Colonic mucosa (tissue), 4 donors: ENCODE measurements at regions not wholly inside any gene's neighbourhood (a gene's known extent, or its start where the extent isn't known, plus 50 kb on each side); places are given as distances from the start of the nearest gene placed in this dataset.

Experiments used
- DNase-seq: peaks from one replicate; pipeline ENCODE4 v3.0.0-alpha.2; 2020
- H3K27ac ChIP-seq: fragments of 200-600 bp; one replicate; pipeline ENCODE4 v1.8.0; 2021
- H3K27me3 ChIP-seq: fragments of 200-600 bp; one replicate; pipeline ENCODE4 v1.8.0; 2021
- H3K36me3 ChIP-seq: fragments of 200-600 bp; one replicate; pipeline ENCODE4 v1.8.0; 2021
- H3K4me1 ChIP-seq: fragments of 200-600 bp; one replicate; pipeline ENCODE4 v1.8.0; 2021; ENCODE audit warnings: mild to moderate bottlenecking
- H3K4me3 ChIP-seq: fragments of 200-600 bp; one replicate; pipeline ENCODE4 v1.8.0; 2021
- H3K9ac ChIP-seq, 2 donors: one replicate each; pipeline ENCODE4 v1.7.0; 2013; ENCODE audit warnings: control low read depth in 2 of 2, low read depth in 2 of 2, low read length in 2 of 2
- H3K9me3 ChIP-seq: fragments of 200-600 bp; one replicate; pipeline ENCODE4 v1.8.0; 2021
- CTCF ChIP-seq: fragments of 200-600 bp; IDR thresholded peaks from one replicate; pipeline ENCODE4 v1.8.0; 2022; ENCODE audit warnings: antibody characterized with exemption, mild to moderate bottlenecking
- intact Hi-C: fragments of 100-400 bp; cut with DNase I; formaldehyde crosslinking; loops from one replicate; pipeline ENCODE4 v1.14.1; 2022
- donor health status: healthy.
- donor health status: DM: no; HTN: no; CAD: no.
- donor health status: DM: no; HTN: no; CAD: no.

GRCh38 chr3:34863485-34863884, 775.8 kb upstream of the ARPP21 start:
- Histone ChIP-seq H3K27ac (no peak overlapping the region), H3K4me1 (no peaks in the 10 kb centered on the region), H3K9me3 (no peaks in the 10 kb centered on the region), H3K4me3 (no peak overlapping the region), H3K36me3 (no peaks in the 10 kb centered on the region), H3K27me3 (no peaks in the 10 kb centered on the region), H3K9ac (no peak overlapping the region)
- intact Hi-C loops = no loop called here
- TF ChIP-seq CTCF = no peak
- DNase-seq = no peak

GRCh38 chr3:34864011-34864410, 775.3 kb upstream of the ARPP21 start:
- Histone ChIP-seq H3K27ac (no peak overlapping the region), H3K4me1 (no peaks in the 10 kb centered on the region), H3K27me3 (no peaks in the 10 kb centered on the region), H3K9me3 (no peaks in the 10 kb centered on the region), H3K4me3 (no peak overlapping the region), H3K36me3 (no peaks in the 10 kb centered on the region), H3K9ac (no peak overlapping the region)
- intact Hi-C loops = no loop called here
- no peak for DNase-seq
- TF ChIP-seq CTCF = no peak

- no peaks in the 10 kb centered on the region for H3K9me3 ChIP-seq
- intact Hi-C loops = no loop called here
- H3K4me3 ChIP-seq = no peak overlapping the region
- H3K36me3 ChIP-seq = no peaks in the 10 kb centered on the region
- no peak for TF ChIP-seq CTCF
- H3K9ac ChIP-seq = no peak overlapping the region
- H3K27ac ChIP-seq = no peak overlapping the region
- H3K27me3 ChIP-seq = no peaks in the 10 kb centered on the region
- no peak for DNase-seq
- H3K4me1 ChIP-seq = no peaks in the 10 kb centered on the region
Observed at GRCh38 chr3:34865346-34865745, 774.0 kb upstream of the ARPP21 start.

GRCh38 chr3:34868935-34869334, 770.4 kb upstream of the ARPP21 start:
- no peaks in the 10 kb centered on the region for H3K36me3 ChIP-seq
- no peak overlapping the region for H3K27ac ChIP-seq
- TF ChIP-seq CTCF = no peak
- no peak overlapping the region for H3K9ac ChIP-seq
- no peaks in the 10 kb centered on the region for H3K4me1 ChIP-seq
- H3K4me3 ChIP-seq = no peak overlapping the region
- H3K27me3 ChIP-seq = no peaks in the 10 kb centered on the region
- H3K9me3 ChIP-seq = no peaks in the 10 kb centered on the region
- intact Hi-C loops = no loop called here
- DNase-seq = no peak

- no peak for TF ChIP-seq CTCF
- H3K9ac ChIP-seq = no peak overlapping the region
- intact Hi-C loops = no loop called here
- H3K4me3 ChIP-seq = no peak overlapping the region
- H3K27me3 ChIP-seq = no peaks in the 10 kb centered on the region
- no peaks in the 10 kb centered on the region for H3K9me3 ChIP-seq
- DNase-seq = no peak
- no peaks in the 10 kb centered on the region for H3K4me1 ChIP-seq
- H3K27ac ChIP-seq = no peak overlapping the region
- H3K36me3 ChIP-seq = no peaks in the 10 kb centered on the region
Observed at GRCh38 chr3:34869696-34870095, 769.6 kb upstream of the ARPP21 start.

- no peak for TF ChIP-seq CTCF
- H3K27ac ChIP-seq = no peak overlapping the region
- H3K27me3 ChIP-seq = no peaks in the 10 kb centered on the region
- H3K36me3 ChIP-seq = no peaks in the 10 kb centered on the region
- no peak overlapping the region for H3K4me3 ChIP-seq
- no peak overlapping the region for H3K9ac ChIP-seq
- no peaks in the 10 kb centered on the region for H3K9me3 ChIP-seq
- intact Hi-C loops = no loop called here
- no peak for DNase-seq
- no peaks in the 10 kb centered on the region for H3K4me1 ChIP-seq
Observed at GRCh38 chr3:34872406-34872805, 766.9 kb upstream of the ARPP21 start.
